GM18867 (cell line): ENCODE measurements at regions not wholly inside any gene's neighbourhood (a gene's known extent, or its start where the extent isn't known, plus 50 kb on each side); places are given as distances from the start of the nearest gene placed in this dataset.
"Not testable (repeated sequence)": the region's sequence is repeated elsewhere in the genome, so short reads cannot be mapped to it uniquely, and the experiment has no call there.

Experiments
- ATAC-seq: cut with Tn5 transposase; IDR thresholded peaks from one replicate; pipeline ENCODE4 v1.9.1; 2021; ENCODE audit warnings: mild to moderate bottlenecking, moderate library complexity; ENCODE audit not compliant: unreplicated experiment

- ATAC-seq = no peak
These were observed 308.2 kb upstream of the HTR1E start for GRCh38 chr6:86629123-86629522.

GRCh38 chr6:86619428-86619827 is 317.9 kb upstream of the HTR1E start:
- ATAC-seq = no peak

GRCh38 chr6:86615299-86615698 is 322.0 kb upstream of the HTR1E start:
- ATAC-seq = no peak

GRCh38 chr6:86609549-86610388 is 327.6 kb upstream of the HTR1E start:
- ATAC-seq = no peak

- ATAC-seq = not testable (repeated sequence)
These were observed 334.0 kb upstream of the HTR1E start for GRCh38 chr6:86603364-86603763.

- not testable (repeated sequence) for ATAC-seq
These were observed 335.2 kb upstream of the HTR1E start for GRCh38 chr6:86602093-86602492.

- ATAC-seq = not testable (repeated sequence)
These were observed 338.4 kb upstream of the HTR1E start for GRCh38 chr6:86598969-86599368.

- no peak for ATAC-seq
These were observed 341.7 kb upstream of the HTR1E start for GRCh38 chr6:86595641-86596040.

- no peak for ATAC-seq
These were observed 351.1 kb upstream of the HTR1E start for GRCh38 chr6:86586195-86586594.

GRCh38 chr6:86581833-86582232 is 355.5 kb upstream of the HTR1E start:
- no peak for ATAC-seq

GRCh38 chr6:86563197-86563596 is 374.1 kb upstream of the HTR1E start:
- no peak for ATAC-seq

- ATAC-seq = no peak
These were observed 379.0 kb upstream of the HTR1E start for GRCh38 chr6:86558318-86558717.

- no peak for ATAC-seq
These were observed 400.0 kb upstream of the HTR1E start for GRCh38 chr6:86537292-86537861.

GRCh38 chr6:86536121-86536520 is 401.2 kb upstream of the HTR1E start:
- ATAC-seq = no peak

- no peak for ATAC-seq
These were observed 402.2 kb upstream of the HTR1E start for GRCh38 chr6:86535100-86535499.

- ATAC-seq = no peak
These were observed 407.7 kb upstream of the HTR1E start for GRCh38 chr6:86529635-86530034.

- no peak for ATAC-seq
These were observed 411.1 kb upstream of the HTR1E start for GRCh38 chr6:86526238-86526637.

GRCh38 chr6:86516087-86516486 is 421.2 kb upstream of the HTR1E start:
- peak; percentile 69 for ATAC-seq

GRCh38 chr6:86511962-86512361 is 425.4 kb upstream of the HTR1E start:
- ATAC-seq = no peak

GRCh38 chr6:86508230-86508629 is 429.1 kb upstream of the HTR1E start:
- no peak for ATAC-seq

GRCh38 chr6:86502497-86502896 is 434.8 kb upstream of the HTR1E start:
- no peak for ATAC-seq

GRCh38 chr6:86500035-86500434 is 437.3 kb upstream of the HTR1E start:
- ATAC-seq = no peak
